HuH-7.5 (cell line): ENCODE measurements at regions not wholly inside any gene's neighbourhood (a gene's known extent, or its start where the extent isn't known, plus 50 kb on each side); places are given as distances from the start of the nearest gene placed in this dataset.
"Not testable (repeated sequence)": the region's sequence is repeated elsewhere in the genome, so short reads cannot be mapped to it uniquely, and the experiment has no call there.

Experiments used
- DNase-seq: peaks from one replicate; pipeline ENCODE4 v3.0.0; 2011; ENCODE audit warnings: low spot score

GRCh38 chr14:71165121-71166031, 258.1 kb downstream of the PCNX1 start:
- DNase-seq: no peak

- DNase-seq: peak; percentile 61
Observed at GRCh38 chr14:71166180-71166837, 259.1 kb downstream of the PCNX1 start.

GRCh38 chr14:71167325-71167950, 260.2 kb downstream of the PCNX1 start:
- DNase-seq: not testable (repeated sequence)

GRCh38 chr14:71168161-71168560, 260.9 kb downstream of the PCNX1 start:
- DNase-seq: not testable (repeated sequence)

- peak; percentile 25 for DNase-seq
Observed at GRCh38 chr14:71168564-71169427, 261.5 kb downstream of the PCNX1 start.

GRCh38 chr14:71169861-71170260, 262.6 kb downstream of the PCNX1 start:
- no peak for DNase-seq

- DNase-seq: no peak
Observed at GRCh38 chr14:71175491-71175890, 268.2 kb downstream of the PCNX1 start.

GRCh38 chr14:71179066-71179465, 271.8 kb downstream of the PCNX1 start:
- DNase-seq: no peak

- DNase-seq: no peak
Observed at GRCh38 chr14:71180397-71180796, 273.1 kb downstream of the PCNX1 start.

- no peak for DNase-seq
Observed at GRCh38 chr14:71181215-71182003, 274.1 kb downstream of the PCNX1 start.

GRCh38 chr14:71183876-71184689, 276.8 kb downstream of the PCNX1 start:
- DNase-seq: no peak

- no peak for DNase-seq
Observed at GRCh38 chr14:71185637-71186036, 278.4 kb downstream of the PCNX1 start.

- DNase-seq: no peak
Observed at GRCh38 chr14:71187633-71188356, 280.5 kb downstream of the PCNX1 start.

- DNase-seq: no peak
Observed at GRCh38 chr14:71190770-71191374, 283.6 kb downstream of the PCNX1 start.

GRCh38 chr14:71193663-71194062, 286.4 kb downstream of the PCNX1 start:
- no peak for DNase-seq

GRCh38 chr14:71194251-71194650, 287.0 kb downstream of the PCNX1 start:
- no peak for DNase-seq

- no peak for DNase-seq
Observed at GRCh38 chr14:71196921-71197320, 289.7 kb downstream of the PCNX1 start.

- no peak for DNase-seq
Observed at GRCh38 chr14:71198687-71199086, 291.4 kb downstream of the PCNX1 start.

GRCh38 chr14:71201840-71202239, 294.6 kb downstream of the PCNX1 start:
- DNase-seq: no peak
